SK-N-MC (cell line): ENCODE measurements at regions not wholly inside any gene's neighbourhood (a gene's known extent, or its start where the extent isn't known, plus 50 kb on each side); places are given as distances from the start of the nearest gene placed in this dataset.

Source experiments
- EZH2 ChIP-seq: fragments of 200-600 bp; sonication (generic); IDR thresholded peaks from one replicate; pipeline ENCODE4 v1.6.1; 2017; ENCODE audit warnings: antibody characterized with exemption
- POLR2AphosphoS5 ChIP-seq: IDR thresholded peaks from 2 replicates; pipeline ENCODE4 v1.6.1; 2012; ENCODE audit warnings: mild to moderate bottlenecking, low read depth, low read length, borderline replicate concordance

GRCh38 chr7:41054960-41055661, 647.8 kb downstream of the INHBA start:
- TF ChIP-seq EZH2: no peak
- no peak for TF ChIP-seq POLR2AphosphoS5
